HEK293 (cell line): ENCODE measurements at regions not wholly inside any gene's neighbourhood (a gene's known extent, or its start where the extent isn't known, plus 50 kb on each side); places are given as distances from the start of the nearest gene placed in this dataset.

ENCODE experiments used
- CTCF ChIA-PET: fragments of 350-600 bp; formaldehyde crosslinking; extraction: SDS; loops from one replicate; lab custom pipeline; 2021; ENCODE audit warnings: antibody characterized with exemption; lab: Yijun Ruan, JAX
- POLR2A ChIA-PET: fragments of 300-600 bp; formaldehyde crosslinking; extraction: SDS; loops from one replicate; lab custom pipeline; 2020; ENCODE audit warnings: antibody characterized with exemption, inconsistent platforms; lab: Yijun Ruan, JAX
- H3K27ac ChIP-seq: fragments of 200-500 bp; sonication (Bioruptor generic); 2 replicates; pipeline ENCODE4 v1.5.1; 2014; ENCODE audit warnings: low read depth, low read length, control low read depth, inconsistent platforms; ENCODE audit errors: extremely low read depth
- H3K36me3 ChIP-seq, 2 experiments: fragments of 200-500 bp in 1 of 2; sonication (Bioruptor generic) in 1 of 2; 1 replicate in 1 of 2; 2 replicates in 1 of 2; pipeline ENCODE4 v1.5.1; 2014 to 2017; ENCODE audit warnings: inconsistent platforms in 2 of 2, low read length in 2 of 2; ENCODE audit not compliant: control insufficient read depth in 2 of 2, insufficient read depth in 1 of 2
- H3K4me1 ChIP-seq: fragments of 200-500 bp; sonication (Bioruptor generic); 2 replicates; pipeline ENCODE4 v1.5.1; 2014; ENCODE audit warnings: mild to moderate bottlenecking, low read length, inconsistent platforms; ENCODE audit not compliant: control insufficient read depth, insufficient read depth
- H3K4me3 ChIP-seq: 2 replicates; pipeline ENCODE4 v1.5.1; 2011; ENCODE audit warnings: low read depth, mild to moderate bottlenecking, control low read depth, low read length, moderate library complexity
- H3K9me3 ChIP-seq: fragments of 200-500 bp; sonication (Bioruptor generic); 2 replicates; pipeline ENCODE4 v1.5.1; 2014; ENCODE audit warnings: low read depth, low read length, inconsistent platforms; ENCODE audit not compliant: control insufficient read depth, insufficient read depth
- GLI2 ChIP-seq: fragments of 450-650 bp; formaldehyde crosslinking; IDR thresholded peaks from 2 replicates; pipeline ENCODE4; 2017; ENCODE audit warnings: missing biosample characterization, missing genetic modification characterization, low read depth, borderline replicate concordance
- KLF9 ChIP-seq: fragments of 450-650 bp; formaldehyde crosslinking; IDR thresholded peaks from 2 replicates; pipeline ENCODE4 v1.5.1; 2016; ENCODE audit warnings: missing biosample characterization, missing genetic modification characterization, low read depth
- MEIS1 ChIP-seq: sonication (generic); formaldehyde crosslinking; IDR thresholded peaks from 2 replicates; pipeline ENCODE4 v1.8.1; 2022; ENCODE audit warnings: missing genetic modification reagents, mild to moderate bottlenecking, borderline replicate concordance
- MZF1 ChIP-seq: fragments of 450-650 bp; formaldehyde crosslinking; IDR thresholded peaks from 2 replicates; pipeline ENCODE4 v1.5.1; 2017; ENCODE audit warnings: missing biosample characterization, missing genetic modification characterization, borderline replicate concordance
- PRDM6 ChIP-seq: fragments of 450-650 bp; formaldehyde crosslinking; IDR thresholded peaks from 2 replicates; pipeline ENCODE4 v1.5.1; 2017; ENCODE audit warnings: missing biosample characterization, missing genetic modification characterization
- SCRT2 ChIP-seq: fragments of 450-650 bp; formaldehyde crosslinking; IDR thresholded peaks from 2 replicates; pipeline ENCODE4 v1.5.1; 2016; ENCODE audit warnings: missing biosample characterization, missing genetic modification characterization
- SETDB1 ChIP-seq: IDR thresholded peaks from one replicate; pipeline ENCODE4 v1.6.1; 2017; ENCODE audit warnings: mild to moderate bottlenecking, low read length, moderate library complexity, mixed read lengths; ENCODE audit not compliant: insufficient read length
- ZBTB20 ChIP-seq: fragments of 450-650 bp; formaldehyde crosslinking; IDR thresholded peaks from 2 replicates; pipeline ENCODE4 v1.5.1; 2016; ENCODE audit warnings: missing biosample characterization, missing genetic modification characterization
- ZBTB26 ChIP-seq: fragments of 450-650 bp; formaldehyde crosslinking; optimal IDR thresholded peaks from 2 replicates; pipeline ENCODE3; 2016; ENCODE audit warnings: missing biosample characterization, mild to moderate bottlenecking, missing genetic modification characterization
- ZNF133 ChIP-seq: fragments of 450-650 bp; formaldehyde crosslinking; IDR thresholded peaks from 2 replicates; pipeline ENCODE4 v1.5.1; 2016; ENCODE audit warnings: missing biosample characterization, missing genetic modification characterization
- ZNF157 ChIP-seq: fragments of 450-650 bp; formaldehyde crosslinking; IDR thresholded peaks from 2 replicates; pipeline ENCODE4 v1.5.1; 2016; ENCODE audit warnings: missing biosample characterization, missing genetic modification characterization
- ZNF239 ChIP-seq: fragments of 450-650 bp; formaldehyde crosslinking; IDR thresholded peaks from 2 replicates; pipeline ENCODE4 v1.5.1; 2016; ENCODE audit warnings: missing biosample characterization, missing genetic modification characterization
- ZNF391 ChIP-seq: fragments of 450-650 bp; formaldehyde crosslinking; IDR thresholded peaks from 2 replicates; pipeline ENCODE4 v1.5.1; 2016; ENCODE audit warnings: low read depth, missing biosample characterization, missing genetic modification characterization, borderline replicate concordance
- ZNF426 ChIP-seq: fragments of 450-650 bp; formaldehyde crosslinking; IDR thresholded peaks from 2 replicates; pipeline ENCODE4 v1.5.1; 2017; ENCODE audit warnings: missing biosample characterization, missing genetic modification characterization, mild to moderate bottlenecking, inconsistent platforms, moderate library complexity
- ZNF514 ChIP-seq: fragments of 450-650 bp; formaldehyde crosslinking; IDR thresholded peaks from 2 replicates; pipeline ENCODE4 v1.5.1; 2016; ENCODE audit warnings: missing biosample characterization, missing genetic modification characterization
- ZNF621 ChIP-seq: fragments of 450-650 bp; formaldehyde crosslinking; IDR thresholded peaks from 2 replicates; pipeline ENCODE4 v1.5.1; 2017; ENCODE audit warnings: missing biosample characterization, missing genetic modification characterization
- ZNF664 ChIP-seq: fragments of 450-650 bp; formaldehyde crosslinking; IDR thresholded peaks from 2 replicates; pipeline ENCODE4 v1.5.1; 2016; ENCODE audit warnings: missing biosample characterization, missing genetic modification characterization
- ZNF837 ChIP-seq: fragments of 450-650 bp; formaldehyde crosslinking; IDR thresholded peaks from 2 replicates; pipeline ENCODE4 v1.5.1; 2016; ENCODE audit warnings: missing biosample characterization, missing genetic modification characterization
- TF ChIP-seq, protein P1 (sequence below): fragments of 450-650 bp; formaldehyde crosslinking; IDR thresholded peaks from 2 replicates; pipeline ENCODE4 v1.5.1; 2017; ENCODE audit warnings: missing biosample characterization, missing genetic modification characterization
- TF ChIP-seq, protein P2 (sequence below): IDR thresholded peaks from 2 replicates; pipeline ENCODE4 v1.6.1; 2011; ENCODE audit warnings: mild to moderate bottlenecking, low read depth, low read length, borderline replicate concordance
- TF ChIP-seq, protein P3 (sequence below): fragments of 450-650 bp; formaldehyde crosslinking; conservative IDR thresholded peaks from 2 replicates; pipeline ENCODE4 v1.5.1; 2016; ENCODE audit warnings: low read depth, missing biosample characterization, missing genetic modification characterization

DNA sequence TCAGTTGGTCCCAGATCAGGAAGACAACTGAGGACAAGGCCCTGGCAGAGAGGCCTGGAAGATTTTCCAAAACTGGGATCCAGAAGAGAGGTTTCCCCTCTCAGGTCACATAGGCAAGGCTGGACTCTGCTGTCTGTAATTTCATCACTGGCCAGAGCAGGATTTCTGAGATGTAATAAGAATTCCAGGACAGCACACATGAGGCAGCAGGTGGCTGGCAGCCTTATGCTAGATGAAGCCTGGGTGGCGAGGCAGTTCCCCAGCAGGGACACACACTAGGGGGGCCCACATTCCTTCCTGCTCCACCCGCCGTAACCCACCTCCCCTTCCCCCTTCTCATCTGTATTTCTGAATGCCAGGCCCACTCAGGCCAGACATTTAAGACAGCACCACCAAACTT lies 98.6 kb downstream of the HNRNPLL start (continued):
- no peak for TF ChIP-seq PRDM6
- no peak for TF ChIP-seq ZNF239 (tag by site-specific recombination)
- no peak for TF ChIP-seq MEIS1
- TF ChIP-seq, protein P1, sequence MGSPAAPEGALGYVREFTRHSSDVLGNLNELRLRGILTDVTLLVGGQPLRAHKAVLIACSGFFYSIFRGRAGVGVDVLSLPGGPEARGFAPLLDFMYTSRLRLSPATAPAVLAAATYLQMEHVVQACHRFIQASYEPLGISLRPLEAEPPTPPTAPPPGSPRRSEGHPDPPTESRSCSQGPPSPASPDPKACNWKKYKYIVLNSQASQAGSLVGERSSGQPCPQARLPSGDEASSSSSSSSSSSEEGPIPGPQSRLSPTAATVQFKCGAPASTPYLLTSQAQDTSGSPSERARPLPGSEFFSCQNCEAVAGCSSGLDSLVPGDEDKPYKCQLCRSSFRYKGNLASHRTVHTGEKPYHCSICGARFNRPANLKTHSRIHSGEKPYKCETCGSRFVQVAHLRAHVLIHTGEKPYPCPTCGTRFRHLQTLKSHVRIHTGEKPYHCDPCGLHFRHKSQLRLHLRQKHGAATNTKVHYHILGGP (tag by site-specific recombination), result no peak
- no peak for TF ChIP-seq GLI2 (tag by site-specific recombination)

GRCh38 chr2:38502107-38502506 lies 100.6 kb downstream of the HNRNPLL start:
- TF ChIP-seq SETDB1 (peak; percentile 30), ZNF426 (no peak)
- TF ChIP-seq, all 188 proteins: peak for 1
- CTCF ChIA-PET, result interaction anchor here (0.6 kb wide), 1 partner anchor 159 kb away, joined by 3 read pairs; no protein-coding TSS in a partner anchor
- H3K9me3 ChIP-seq, result no peaks in the 10 kb centered on the region
- H3K4me3 ChIP-seq, result no peak overlapping the region
- POLR2A ChIA-PET, result no interaction called here
- no peak overlapping the region for H3K27ac ChIP-seq
- no peaks in the 10 kb centered on the region for H3K36me3 ChIP-seq
- peaks cover 2% of the 10 kb centered on the region; the same call in 1 of the 2 replicates for H3K4me1 ChIP-seq

DNA sequence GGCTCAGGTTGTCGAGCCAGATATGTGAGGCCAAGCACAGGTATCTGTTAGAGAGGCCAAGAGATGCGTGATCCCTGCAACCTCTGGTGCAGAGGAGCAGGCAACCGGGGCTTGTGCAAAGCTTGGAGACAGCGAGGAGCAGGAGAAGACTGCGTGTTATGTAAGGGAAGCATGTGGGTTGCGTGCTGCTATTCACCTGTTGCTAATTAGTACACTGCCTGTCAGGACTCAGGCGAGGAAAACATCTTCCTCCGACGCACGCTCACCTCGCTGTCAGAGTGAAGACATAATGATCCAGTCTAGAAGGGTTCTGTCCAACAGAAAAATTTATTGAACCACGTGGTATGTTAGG lies 102.5 kb downstream of the HNRNPLL start:
- POLR2A ChIA-PET, result no interaction called here
- no peak overlapping the region for H3K27ac ChIP-seq
- no peaks in the 10 kb centered on the region for H3K9me3 ChIP-seq
- TF ChIP-seq MZF1, result no peak
- TF ChIP-seq ZNF157, result no peak
- TF ChIP-seq ZNF391 (tag by site-specific recombination), result no peak
- peak; percentile 74 for TF ChIP-seq SCRT2
- TF ChIP-seq ZNF133 (tag by site-specific recombination), result no peak
- no peak for TF ChIP-seq ZNF837
- TF ChIP-seq ZNF621 (tag by site-specific recombination), result no peak
- CTCF ChIA-PET, result no interaction called here
- peaks cover 2% of the 10 kb centered on the region; the same call in 1 of the 2 replicates for H3K4me1 ChIP-seq
- H3K4me3 ChIP-seq, result no peak overlapping the region
- no peaks in the 10 kb centered on the region for H3K36me3 ChIP-seq

- Histone ChIP-seq H3K4me3 (no peak overlapping the region), H3K27ac (no peak overlapping the region), H3K36me3 (no peaks in the 10 kb centered on the region), H3K9me3 (no peaks in the 10 kb centered on the region), H3K4me1 (peaks cover 2% of the 10 kb centered on the region; the same call in 1 of the 2 replicates)
- CTCF ChIA-PET, result interaction anchor here (0.6 to 1.0 kb wide), 2 partner anchors 183 to 240 kb away, joined by 3 to 4 read pairs; no protein-coding TSS in a partner anchor
- TF ChIP-seq ZNF664 (tag by site-specific recombination) (no peak), ZBTB20 (tag by site-specific recombination) (peak; percentile 33; the same call in 1 of the 2 replicates), ZBTB26 (tag by site-specific recombination) (no peak), KLF9 (tag by site-specific recombination) (no peak), ZNF514 (no peak)
- TF ChIP-seq, protein P2, sequence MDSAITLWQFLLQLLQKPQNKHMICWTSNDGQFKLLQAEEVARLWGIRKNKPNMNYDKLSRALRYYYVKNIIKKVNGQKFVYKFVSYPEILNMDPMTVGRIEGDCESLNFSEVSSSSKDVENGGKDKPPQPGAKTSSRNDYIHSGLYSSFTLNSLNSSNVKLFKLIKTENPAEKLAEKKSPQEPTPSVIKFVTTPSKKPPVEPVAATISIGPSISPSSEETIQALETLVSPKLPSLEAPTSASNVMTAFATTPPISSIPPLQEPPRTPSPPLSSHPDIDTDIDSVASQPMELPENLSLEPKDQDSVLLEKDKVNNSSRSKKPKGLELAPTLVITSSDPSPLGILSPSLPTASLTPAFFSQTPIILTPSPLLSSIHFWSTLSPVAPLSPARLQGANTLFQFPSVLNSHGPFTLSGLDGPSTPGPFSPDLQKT, result no peak
- TF ChIP-seq, protein P3, sequence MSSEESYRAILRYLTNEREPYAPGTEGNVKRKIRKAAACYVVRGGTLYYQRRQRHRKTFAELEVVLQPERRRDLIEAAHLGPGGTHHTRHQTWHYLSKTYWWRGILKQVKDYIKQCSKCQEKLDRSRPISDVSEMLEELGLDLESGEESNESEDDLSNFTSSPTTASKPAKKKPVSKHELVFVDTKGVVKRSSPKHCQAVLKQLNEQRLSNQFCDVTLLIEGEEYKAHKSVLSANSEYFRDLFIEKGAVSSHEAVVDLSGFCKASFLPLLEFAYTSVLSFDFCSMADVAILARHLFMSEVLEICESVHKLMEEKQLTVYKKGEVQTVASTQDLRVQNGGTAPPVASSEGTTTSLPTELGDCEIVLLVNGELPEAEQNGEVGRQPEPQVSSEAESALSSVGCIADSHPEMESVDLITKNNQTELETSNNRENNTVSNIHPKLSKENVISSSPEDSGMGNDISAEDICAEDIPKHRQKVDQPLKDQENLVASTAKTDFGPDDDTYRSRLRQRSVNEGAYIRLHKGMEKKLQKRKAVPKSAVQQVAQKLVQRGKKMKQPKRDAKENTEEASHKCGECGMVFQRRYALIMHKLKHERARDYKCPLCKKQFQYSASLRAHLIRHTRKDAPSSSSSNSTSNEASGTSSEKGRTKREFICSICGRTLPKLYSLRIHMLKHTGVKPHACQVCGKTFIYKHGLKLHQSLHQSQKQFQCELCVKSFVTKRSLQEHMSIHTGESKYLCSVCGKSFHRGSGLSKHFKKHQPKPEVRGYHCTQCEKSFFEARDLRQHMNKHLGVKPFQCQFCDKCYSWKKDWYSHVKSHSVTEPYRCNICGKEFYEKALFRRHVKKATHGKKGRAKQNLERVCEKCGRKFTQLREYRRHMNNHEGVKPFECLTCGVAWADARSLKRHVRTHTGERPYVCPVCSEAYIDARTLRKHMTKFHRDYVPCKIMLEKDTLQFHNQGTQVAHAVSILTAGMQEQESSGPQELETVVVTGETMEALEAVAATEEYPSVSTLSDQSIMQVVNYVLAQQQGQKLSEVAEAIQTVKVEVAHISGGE (tag by site-specific recombination), result no peak
- POLR2A ChIA-PET, result no interaction called here
Measured at GRCh38 chr2:38499548-38500282, 103.0 kb downstream of the HNRNPLL start.
